C4-2B (cell line): ENCODE measurements at regions not wholly inside any gene's neighbourhood (a gene's known extent, or its start where the extent isn't known, plus 50 kb on each side); places are given as distances from the start of the nearest gene placed in this dataset.
"Not testable (repeated sequence)": the region's sequence is repeated elsewhere in the genome, so short reads cannot be mapped to it uniquely, and the experiment has no call there.

Experiments used
- H3K27ac ChIP-seq: fragments of 450-650 bp; 2 replicates; pipeline ENCODE4 v1.5.1; 2017
- ZFX ChIP-seq: fragments of 450-650 bp; IDR thresholded peaks from 2 replicates; pipeline ENCODE4 v1.6.1; 2017
- TF ChIP-seq, protein P1 (sequence below): fragments of 450-650 bp; conservative IDR thresholded peaks from 2 replicates; pipeline ENCODE4 v1.5.1; 2017; ENCODE audit warnings: mild to moderate bottlenecking

GRCh38 chr10:4407783-4408182 is 418.2 kb upstream of the AKR1E2 start:
- H3K27ac ChIP-seq: no peak overlapping the region
- TF ChIP-seq, protein P1, sequence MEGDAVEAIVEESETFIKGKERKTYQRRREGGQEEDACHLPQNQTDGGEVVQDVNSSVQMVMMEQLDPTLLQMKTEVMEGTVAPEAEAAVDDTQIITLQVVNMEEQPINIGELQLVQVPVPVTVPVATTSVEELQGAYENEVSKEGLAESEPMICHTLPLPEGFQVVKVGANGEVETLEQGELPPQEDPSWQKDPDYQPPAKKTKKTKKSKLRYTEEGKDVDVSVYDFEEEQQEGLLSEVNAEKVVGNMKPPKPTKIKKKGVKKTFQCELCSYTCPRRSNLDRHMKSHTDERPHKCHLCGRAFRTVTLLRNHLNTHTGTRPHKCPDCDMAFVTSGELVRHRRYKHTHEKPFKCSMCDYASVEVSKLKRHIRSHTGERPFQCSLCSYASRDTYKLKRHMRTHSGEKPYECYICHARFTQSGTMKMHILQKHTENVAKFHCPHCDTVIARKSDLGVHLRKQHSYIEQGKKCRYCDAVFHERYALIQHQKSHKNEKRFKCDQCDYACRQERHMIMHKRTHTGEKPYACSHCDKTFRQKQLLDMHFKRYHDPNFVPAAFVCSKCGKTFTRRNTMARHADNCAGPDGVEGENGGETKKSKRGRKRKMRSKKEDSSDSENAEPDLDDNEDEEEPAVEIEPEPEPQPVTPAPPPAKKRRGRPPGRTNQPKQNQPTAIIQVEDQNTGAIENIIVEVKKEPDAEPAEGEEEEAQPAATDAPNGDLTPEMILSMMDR: no peak
- no peak for TF ChIP-seq ZFX

DNA sequence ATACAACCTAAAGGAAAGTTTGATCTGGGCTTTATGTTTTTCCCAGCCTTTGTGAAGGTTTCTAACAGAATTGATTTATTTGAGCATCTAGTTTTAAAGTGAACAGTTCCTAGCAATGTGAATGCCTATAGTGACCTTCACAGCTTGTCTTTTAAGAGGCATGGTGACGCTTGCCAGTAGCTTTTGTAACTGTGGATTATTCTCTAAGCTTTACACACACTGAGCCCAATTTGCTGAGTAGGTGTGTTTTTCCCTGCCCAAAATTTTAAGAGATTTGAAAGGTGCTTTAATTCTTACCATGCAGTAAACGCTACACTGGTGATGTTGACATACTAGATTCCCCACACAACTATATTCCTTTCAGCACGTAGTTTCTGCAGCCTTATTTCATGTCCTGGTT is 420.2 kb upstream of the AKR1E2 start:
- no peak overlapping the region for H3K27ac ChIP-seq
- no peak for TF ChIP-seq ZFX
- TF ChIP-seq, protein P1: no peak

DNA sequence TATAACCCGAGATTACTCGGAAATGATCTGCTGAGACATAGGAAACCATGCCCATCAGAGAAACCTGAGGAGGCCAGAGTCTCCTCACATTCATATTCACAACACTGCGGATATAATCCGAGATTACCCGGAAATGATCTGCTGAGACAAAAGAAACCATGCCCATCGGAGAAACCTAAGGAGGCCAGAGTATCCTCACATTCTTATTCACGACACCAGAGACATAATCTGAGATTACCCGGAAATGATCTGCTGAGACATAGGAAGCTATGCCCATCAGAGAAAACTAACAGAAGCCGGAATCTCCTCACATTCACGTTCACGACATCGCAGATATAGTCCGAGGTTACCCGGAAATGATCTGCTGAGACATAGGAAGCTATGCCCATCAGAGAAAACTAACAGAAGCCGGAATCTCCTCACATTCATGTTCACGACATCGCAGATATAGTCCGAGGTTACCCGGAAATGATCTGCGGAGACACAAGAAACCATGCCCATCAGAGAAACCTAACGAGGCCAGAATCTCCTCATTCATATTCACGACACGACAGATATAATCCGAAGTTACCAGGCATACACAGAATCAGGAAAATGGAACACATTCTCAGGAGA is 422.3 kb upstream of the AKR1E2 start:
- no peak overlapping the region for H3K27ac ChIP-seq
- TF ChIP-seq, protein P1: no peak
- TF ChIP-seq ZFX: no peak

- H3K27ac ChIP-seq: not testable (repeated sequence)
These were observed 424.9 kb upstream of the AKR1E2 start for GRCh38 chr10:4401080-4401479.

DNA sequence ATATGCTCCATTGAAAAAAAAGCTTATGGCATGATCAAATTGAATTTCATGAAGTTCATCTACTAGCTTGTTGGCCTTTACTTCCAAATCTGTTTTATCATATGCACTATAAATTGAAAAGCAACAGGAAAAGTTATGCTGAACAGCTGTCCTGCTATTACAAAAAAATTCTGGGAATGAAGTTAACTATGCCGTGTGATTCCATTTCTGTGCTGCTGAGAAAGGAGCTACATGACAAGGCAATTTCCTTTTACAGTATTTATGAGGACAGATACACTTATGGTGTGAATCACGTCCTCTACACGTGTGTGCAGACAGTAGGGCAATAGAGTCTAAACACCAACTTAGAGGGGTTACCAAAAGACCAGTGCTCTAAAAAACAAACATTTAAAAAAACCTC is 426.5 kb upstream of the AKR1E2 start:
- TF ChIP-seq ZFX: no peak
- TF ChIP-seq, protein P1: no peak
- H3K27ac ChIP-seq: no peak overlapping the region

DNA sequence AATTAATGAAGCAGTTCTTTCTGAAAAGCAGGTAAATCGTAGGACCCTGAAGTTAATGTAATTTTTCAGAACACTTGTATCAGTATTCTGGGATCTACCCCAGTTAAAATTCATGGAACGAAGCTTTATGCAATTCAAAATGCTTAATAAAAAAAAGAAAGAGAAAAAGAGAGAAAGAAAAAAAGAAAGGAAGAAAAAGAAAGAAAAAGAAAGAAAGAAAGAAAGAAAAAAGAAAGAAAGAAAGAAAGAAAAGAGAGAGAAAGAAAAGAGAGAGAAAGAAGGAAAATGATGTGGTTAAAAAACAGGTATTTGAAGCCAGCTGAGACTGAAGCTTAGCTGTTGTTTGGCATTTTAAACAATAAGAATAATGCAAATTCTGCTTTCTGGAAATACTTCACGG is 427.4 kb upstream of the AKR1E2 start:
- no peak for TF ChIP-seq ZFX
- TF ChIP-seq, protein P1: no peak
- no peak overlapping the region for H3K27ac ChIP-seq

DNA sequence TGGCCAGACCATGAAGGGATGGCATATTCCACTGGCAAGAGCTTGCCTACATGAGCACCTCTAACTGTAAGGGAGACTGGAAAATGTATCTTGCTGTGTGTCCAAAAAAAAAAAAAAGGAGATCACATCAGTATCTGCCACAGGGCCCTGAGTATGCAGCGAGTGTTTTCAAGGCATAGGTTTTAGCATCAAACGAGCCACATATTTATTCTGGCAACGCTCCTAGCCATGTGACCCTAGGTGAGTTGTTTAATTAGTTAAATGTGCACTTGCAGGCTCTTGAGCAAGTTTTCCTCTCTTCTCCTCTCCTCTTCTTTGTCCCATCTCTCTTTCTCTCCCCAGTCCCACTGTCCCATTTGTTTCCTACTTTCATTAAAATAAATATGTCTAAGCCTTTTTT is 428.7 kb upstream of the AKR1E2 start:
- TF ChIP-seq, protein P1: no peak
- TF ChIP-seq ZFX: no peak
- H3K27ac ChIP-seq: no peak overlapping the region
